Thoracic aorta (tissue), 2 donors: ENCODE measurements at regions not wholly inside any gene's neighbourhood (a gene's known extent, or its start where the extent isn't known, plus 50 kb on each side); places are given as distances from the start of the nearest gene placed in this dataset.

Experiments used
- ATAC-seq: fragments of 150-250 bp; one replicate; pipeline ENCODE4 v1.8.0; 2017; ENCODE audit warnings: low read depth; ENCODE audit not compliant: insufficient number of reproducible peaks, low FRiP score
- DNase-seq: peaks from one replicate; pipeline ENCODE4 v3.0.0-alpha.2; 2020; ENCODE audit warnings: low spot score
- H3K27ac ChIP-seq, 2 donors: fragments of 200-600 bp; sonication (generic); 1 replicate in 1 of 2; 2 replicates in 1 of 2; pipeline ENCODE4 v1.5.1; 2016; ENCODE audit warnings: mild to moderate bottlenecking in 2 of 2, moderate library complexity in 2 of 2
- H3K27me3 ChIP-seq: fragments of 200-600 bp; sonication (generic); replicated peaks from 2 replicates; pipeline ENCODE4 v1.6.0; 2016; ENCODE audit warnings: mild to moderate bottlenecking; ENCODE audit not compliant: insufficient read depth
- H3K36me3 ChIP-seq: fragments of 200-600 bp; sonication (generic); one replicate; pipeline ENCODE4 v1.5.1; 2016
- H3K4me1 ChIP-seq, 2 donors: fragments of 200-600 bp; sonication (generic); 1 replicate in 1 of 2; 2 replicates in 1 of 2; pipeline versions ENCODE4 v1.5.1 to v1.6.0; 2016; ENCODE audit warnings: low read depth in 2 of 2, mild to moderate bottlenecking in 1 of 2; ENCODE audit not compliant: control insufficient read depth in 1 of 2
- H3K4me3 ChIP-seq: fragments of 200-600 bp; sonication (generic); 2 replicates; pipeline ENCODE4 v1.5.1; 2016; ENCODE audit warnings: mild to moderate bottlenecking
- H3K9me3 ChIP-seq: fragments of 200-600 bp; sonication (generic); 2 replicates; pipeline ENCODE4 v1.5.1; 2016
- CTCF ChIP-seq: fragments of 200-600 bp; sonication (generic); IDR thresholded peaks from one replicate; pipeline ENCODE4 v1.5.1; 2019; ENCODE audit warnings: antibody characterized with exemption

DNA sequence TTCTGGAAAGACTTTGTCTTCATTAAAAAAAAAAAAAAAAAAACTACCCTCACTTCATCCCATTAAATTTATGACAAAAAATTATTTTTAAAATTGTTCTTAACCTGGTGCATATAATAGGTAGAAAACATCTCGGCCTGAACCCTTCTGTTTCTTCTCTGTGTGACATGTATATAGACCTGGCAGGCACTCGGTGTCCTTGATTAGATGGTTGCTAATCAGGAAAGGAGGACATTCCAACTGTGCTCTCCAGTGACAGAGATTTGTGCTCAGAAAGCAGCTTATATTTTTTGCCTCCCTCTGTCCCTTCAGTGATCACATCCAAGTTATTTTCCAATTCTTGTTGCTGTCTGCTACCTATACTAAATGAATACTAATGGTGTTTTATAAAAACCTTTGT, 355.6 kb downstream of the CBLL2 start:
- ATAC-seq: no peak
- Histone ChIP-seq H3K4me3 (no peak overlapping the region), H3K27ac (no peak overlapping the region), H3K9me3 (no peaks in the 10 kb centered on the region), H3K36me3 (no peaks in the 10 kb centered on the region), H3K27me3 (no peaks in the 10 kb centered on the region), H3K4me1 (peaks cover 0 to 15% of the 10 kb centered on the region in 2 donors)
- TF ChIP-seq CTCF: no peak
- DNase-seq: no peak

DNA sequence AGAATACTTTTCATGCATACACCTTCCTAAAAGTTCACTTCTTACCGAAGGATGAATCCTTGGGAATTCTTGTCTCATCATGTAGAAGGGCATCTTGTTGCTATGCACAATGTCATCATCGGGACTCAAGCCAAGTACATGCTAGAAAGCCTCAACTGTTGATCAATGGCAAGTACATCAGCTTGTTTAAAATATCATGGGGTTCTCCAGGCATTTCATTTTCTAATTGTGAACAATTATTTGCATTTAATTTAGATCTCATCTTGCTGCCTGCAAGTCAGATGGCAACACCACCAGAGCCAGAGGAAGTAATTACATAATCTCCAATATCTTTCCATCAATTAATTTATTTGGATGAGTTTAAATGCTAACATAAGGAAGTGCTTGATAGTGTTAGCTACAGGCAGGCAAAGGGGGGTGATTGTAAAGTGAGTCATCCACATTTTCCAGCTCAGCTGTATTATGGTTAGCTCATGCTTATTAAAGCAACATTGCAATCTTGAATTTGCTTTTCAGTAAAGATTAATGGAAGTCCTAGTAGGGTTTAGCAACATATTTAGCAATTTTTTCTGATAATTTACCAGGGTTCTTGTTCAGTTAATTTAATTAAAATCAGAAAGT, 356.5 kb downstream of the CBLL2 start:
- Histone ChIP-seq H3K9me3 (no peaks in the 10 kb centered on the region), H3K27me3 (no peaks in the 10 kb centered on the region), H3K4me1 (peaks cover 0 to 15% of the 10 kb centered on the region in 2 donors), H3K36me3 (no peaks in the 10 kb centered on the region), H3K4me3 (no peak overlapping the region), H3K27ac (no peak overlapping the region)
- ATAC-seq (no peak), DNase-seq (no peak)
- TF ChIP-seq CTCF: no peak

- ATAC-seq: no peak
Measured at GRCh38 chrX:22634083-22634482, 361.4 kb downstream of the CBLL2 start.

GRCh38 chrX:22634751-22635150, 362.0 kb downstream of the CBLL2 start:
- ATAC-seq: no peak
- DNase-seq: no peak
- Histone ChIP-seq H3K36me3 (no peaks in the 10 kb centered on the region), H3K4me3 (no peak overlapping the region), H3K9me3 (no peaks in the 10 kb centered on the region), H3K27me3 (no peaks in the 10 kb centered on the region), H3K27ac (no peak overlapping the region), H3K4me1 (no peaks in the 10 kb centered on the region)
- TF ChIP-seq CTCF: no peak

More at GRCh38 chrX:22634083-22634482, 361.4 kb downstream of the CBLL2 start:
- Histone ChIP-seq H3K4me1 (no peaks in the 10 kb centered on the region), H3K36me3 (no peaks in the 10 kb centered on the region), H3K9me3 (no peaks in the 10 kb centered on the region), H3K27ac (no peak overlapping the region), H3K4me3 (no peak overlapping the region), H3K27me3 (no peaks in the 10 kb centered on the region)
- DNase-seq: no peak
- TF ChIP-seq CTCF: no peak

DNA sequence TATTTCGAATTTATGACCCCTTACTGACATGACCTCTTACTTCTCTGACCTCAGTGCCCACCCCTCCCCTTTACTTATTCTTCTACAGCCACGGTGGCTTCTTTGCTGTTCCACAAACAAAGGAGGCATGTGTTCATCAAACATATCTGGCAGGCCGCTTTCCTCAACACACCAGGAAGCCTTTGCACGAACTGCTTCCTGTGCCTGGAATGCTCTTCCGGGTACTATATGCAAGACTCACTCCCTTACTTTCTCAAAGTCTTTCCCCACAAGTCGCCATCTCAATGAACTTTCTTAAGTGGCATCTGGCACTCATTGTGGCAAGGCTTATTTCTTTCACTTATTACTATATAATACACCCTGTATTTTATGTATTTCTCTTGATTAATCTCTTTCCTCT, 351.5 kb upstream of the DDX53 start:
- no peak overlapping the region for H3K4me3 ChIP-seq
- H3K27ac ChIP-seq: no peak overlapping the region
- H3K4me1 ChIP-seq: peaks cover 0 to 15% of the 10 kb centered on the region in 2 donors
- TF ChIP-seq CTCF: no peak
- no peaks in the 10 kb centered on the region for H3K9me3 ChIP-seq
- no peaks in the 10 kb centered on the region for H3K27me3 ChIP-seq
- ATAC-seq (no peak), DNase-seq (no peak)
- no peaks in the 10 kb centered on the region for H3K36me3 ChIP-seq
